GM23338 (cell line): ENCODE measurements at regions not wholly inside any gene's neighbourhood (a gene's known extent, or its start where the extent isn't known, plus 50 kb on each side); places are given as distances from the start of the nearest gene placed in this dataset.
"Not testable (repeated sequence)": the region's sequence is repeated elsewhere in the genome, so short reads cannot be mapped to it uniquely, and the experiment has no call there.

Source experiments
- ATAC-seq: fragments of 200-7000 bp; cut with Tn5 transposase; 3 replicates; pipeline ENCODE4 v1.9.1; 2020
- DNase-seq: peaks from one replicate; pipeline ENCODE4 v3.0.0-alpha.2; 2015; ENCODE audit warnings: low spot score
- H2AFZ ChIP-seq: fragments of 200-600 bp; sonication (generic); 2 replicates; pipeline ENCODE4 v1.8.0; 2016; ENCODE audit warnings: antibody characterized with exemption, mild to moderate bottlenecking, moderate library complexity
- H3F3A ChIP-seq: fragments of 200-600 bp; sonication (generic); replicated peaks from 2 replicates; pipeline ENCODE4 v1.8.0; 2017; ENCODE audit warnings: antibody characterized with exemption, mixed run types, low read depth
- H3K27ac ChIP-seq: fragments of 200-600 bp; sonication (generic); 2 replicates; pipeline ENCODE4 v1.6.1; 2016; ENCODE audit warnings: low read depth
- H3K27me3 ChIP-seq: fragments of 200-600 bp; sonication (generic); 2 replicates; pipeline ENCODE4 v1.8.0; 2016; ENCODE audit warnings: mild to moderate bottlenecking, mixed run types, moderate library complexity; ENCODE audit not compliant: insufficient read depth
- H3K36me3 ChIP-seq: fragments of 200-600 bp; sonication (generic); 2 replicates; pipeline ENCODE4 v1.8.0; 2016; ENCODE audit warnings: mild to moderate bottlenecking; ENCODE audit not compliant: insufficient read depth
- H3K4me1 ChIP-seq: fragments of 200-600 bp; sonication (generic); 2 replicates; pipeline ENCODE4 v1.8.0; 2016; ENCODE audit warnings: mild to moderate bottlenecking, moderate library complexity; ENCODE audit not compliant: insufficient read depth
- H3K4me2 ChIP-seq: fragments of 200-600 bp; sonication (generic); 2 replicates; pipeline ENCODE4 v1.7.1; 2017; ENCODE audit warnings: mixed run types
- H3K4me3 ChIP-seq: fragments of 200-600 bp; sonication (generic); 2 replicates; pipeline ENCODE4 v1.6.1; 2016; ENCODE audit warnings: mixed run types
- H3K79me2 ChIP-seq: fragments of 200-600 bp; sonication (generic); replicated peaks from 2 replicates; pipeline ENCODE4 v1.8.0; 2017; ENCODE audit warnings: mild to moderate bottlenecking; ENCODE audit not compliant: insufficient read depth
- H3K9me2 ChIP-seq: fragments of 200-600 bp; sonication (generic); 2 replicates; pipeline ENCODE4 v1.8.0; 2017; ENCODE audit not compliant: insufficient read depth
- H4K20me1 ChIP-seq: fragments of 200-600 bp; sonication (generic); replicated peaks from 2 replicates; pipeline ENCODE4 v1.8.0; 2017; ENCODE audit warnings: mild to moderate bottlenecking; ENCODE audit not compliant: insufficient read depth
- H3K27ac Mint-ChIP-seq: 2 replicates; pipeline ENCODE4 v1.8.0; 2020; ENCODE audit warnings: inconsistent platforms, mild to moderate bottlenecking, moderate library complexity, mixed read lengths
- H3K27me3 Mint-ChIP-seq: 3 replicates; pipeline ENCODE4 v1.8.0; 2022; ENCODE audit warnings: low read depth, mild to moderate bottlenecking, moderate library complexity, mixed read lengths, inconsistent platforms; ENCODE audit not compliant: insufficient read depth, poor library complexity
- H3K36me3 Mint-ChIP-seq: 3 replicates; pipeline ENCODE4 v1.8.0; 2021; ENCODE audit warnings: low read depth, mild to moderate bottlenecking, inconsistent platforms, moderate library complexity, mixed read lengths
- H3K4me1 Mint-ChIP-seq: 3 replicates; pipeline ENCODE4 v1.8.0; 2020; ENCODE audit warnings: mild to moderate bottlenecking, inconsistent platforms, mixed read lengths
- H3K4me3 Mint-ChIP-seq: 3 replicates; pipeline ENCODE4 v1.8.0; 2021; ENCODE audit warnings: moderate library complexity, mild to moderate bottlenecking, inconsistent platforms, mixed read lengths
- H3K9me3 Mint-ChIP-seq: 3 replicates; pipeline ENCODE4 v1.8.0; 2020; ENCODE audit warnings: moderate library complexity, mild to moderate bottlenecking, inconsistent platforms, mixed read lengths
- EZH2 ChIP-seq: fragments of 200-600 bp; sonication (generic); IDR thresholded peaks from one replicate; pipeline ENCODE4 v1.8.0; 2017; ENCODE audit warnings: antibody characterized with exemption, mild to moderate bottlenecking, low read depth; ENCODE audit not compliant: unreplicated experiment
- JUNB ChIP-seq: IDR thresholded peaks from one replicate; pipeline ENCODE4 v1.6.1; 2016; ENCODE audit warnings: antibody characterized with exemption; ENCODE audit not compliant: unreplicated experiment
- POLR2AphosphoS5 ChIP-seq: IDR thresholded peaks from 2 replicates; pipeline ENCODE4 v1.6.1; 2016; ENCODE audit warnings: antibody characterized with exemption, low read depth
- TF ChIP-seq, protein P1 (sequence below): IDR thresholded peaks from 2 replicates; pipeline ENCODE4 v1.6.1; 2016; ENCODE audit warnings: antibody characterized with exemption
- TF ChIP-seq, protein P2 (sequence below): fragments of 250-450 bp; sonication (Bioruptor Pico); IDR thresholded peaks from 2 replicates; pipeline ENCODE4 v1.5.0; 2020; ENCODE audit warnings: mild to moderate bottlenecking, moderate library complexity
- TF ChIP-seq, protein P3 (sequence below), 2 experiments: fragments of 200-600 bp in 1 of 2; sonication (generic) in 1 of 2; conservative IDR thresholded peaks; 2 replicates each; pipeline versions ENCODE4 v1.5.1 to v1.6.1; 2016 to 2017; ENCODE audit warnings: antibody characterized with exemption in 2 of 2, low read depth in 2 of 2, mild to moderate bottlenecking in 2 of 2, moderate library complexity in 1 of 2

DNA sequence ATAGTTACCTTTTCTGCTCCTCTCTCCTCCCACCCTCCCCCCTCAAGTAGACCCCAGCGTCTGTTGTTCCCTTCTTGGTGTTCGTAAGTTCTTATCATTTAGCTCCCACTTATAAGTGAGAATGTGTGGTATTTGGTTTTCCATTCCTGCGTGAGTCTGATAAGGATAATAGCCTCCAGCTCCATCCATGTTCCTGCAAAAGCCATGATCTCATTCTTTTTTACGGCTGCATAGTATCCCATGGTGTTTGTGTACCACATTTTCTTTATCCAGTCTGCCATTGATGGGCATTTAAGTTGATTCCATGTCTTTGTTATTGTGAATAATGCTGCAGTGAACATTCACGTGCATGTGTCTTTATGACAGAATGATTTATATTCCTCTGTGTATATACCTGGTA lies 65.3 kb upstream of the FAM20A start:
- H2AFZ ChIP-seq, ATAC-seq, H3K27me3 Mint-ChIP-seq, DNase-seq, H3K9me3 Mint-ChIP-seq, H3F3A ChIP-seq, H3K79me2 ChIP-seq, H3K4me3 Mint-ChIP-seq, H3K36me3 ChIP-seq, H3K27ac ChIP-seq, H4K20me1 ChIP-seq, H3K4me2 ChIP-seq, H3K27me3 ChIP-seq, H3K36me3 Mint-ChIP-seq, H3K9me2 ChIP-seq, H3K27ac Mint-ChIP-seq, H3K4me3 ChIP-seq: not testable (repeated sequence)
- peaks cover 21% of the 10 kb centered on the region for H3K4me1 ChIP-seq
- peaks cover 18% of the 10 kb centered on the region for H3K4me1 Mint-ChIP-seq

DNA sequence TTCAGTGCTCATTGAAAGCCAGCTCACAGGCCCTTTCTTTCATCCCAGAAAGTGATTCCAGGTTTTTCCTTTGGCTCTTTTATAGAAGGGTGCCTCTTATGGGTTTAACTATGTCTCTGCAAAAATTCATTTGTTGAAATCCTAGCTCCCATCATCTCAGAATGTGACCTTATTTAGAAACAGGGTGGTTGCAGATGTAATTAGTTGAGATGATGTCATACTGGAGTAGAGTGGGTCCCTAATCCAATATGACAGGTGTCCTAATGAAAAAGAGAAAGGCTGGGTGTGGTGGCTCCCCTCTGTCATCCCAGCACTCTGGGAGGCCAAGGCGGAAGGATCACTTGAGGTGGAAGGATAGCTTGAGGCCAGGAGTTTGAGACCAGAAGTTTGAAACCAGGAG lies 64.2 kb upstream of the FAM20A start:
- DNase-seq (no peak), ATAC-seq (no peak)
- H2AFZ ChIP-seq = no peak overlapping the region
- Mint-ChIP-seq H3K4me1 (peaks cover 24% of the 10 kb centered on the region), H3K36me3 (peaks cover 4% of the 10 kb centered on the region; the same call in 2 of the 3 replicates), H3K27me3 (peaks cover 4% of the 10 kb centered on the region), H3K9me3 (no peaks in the 10 kb centered on the region; the same call in 2 of the 3 replicates), H3K4me3 (no peak overlapping the region), H3K27ac (no peak overlapping the region)
- no peak overlapping the region for H3K4me3 ChIP-seq
- H3K4me2 ChIP-seq = no peak overlapping the region
- no peaks in the 10 kb centered on the region for H3K36me3 ChIP-seq
- peaks cover 31% of the 10 kb centered on the region for H3K4me1 ChIP-seq
- H3K9me2 ChIP-seq = no peaks in the 10 kb centered on the region
- no peaks in the 10 kb centered on the region for H3F3A ChIP-seq
- no peak overlapping the region for H3K27ac ChIP-seq
- no peaks in the 10 kb centered on the region for H3K79me2 ChIP-seq
- H4K20me1 ChIP-seq = no peaks in the 10 kb centered on the region
- no peak for TF ChIP-seq POLR2AphosphoS5
- TF ChIP-seq, protein P1, sequence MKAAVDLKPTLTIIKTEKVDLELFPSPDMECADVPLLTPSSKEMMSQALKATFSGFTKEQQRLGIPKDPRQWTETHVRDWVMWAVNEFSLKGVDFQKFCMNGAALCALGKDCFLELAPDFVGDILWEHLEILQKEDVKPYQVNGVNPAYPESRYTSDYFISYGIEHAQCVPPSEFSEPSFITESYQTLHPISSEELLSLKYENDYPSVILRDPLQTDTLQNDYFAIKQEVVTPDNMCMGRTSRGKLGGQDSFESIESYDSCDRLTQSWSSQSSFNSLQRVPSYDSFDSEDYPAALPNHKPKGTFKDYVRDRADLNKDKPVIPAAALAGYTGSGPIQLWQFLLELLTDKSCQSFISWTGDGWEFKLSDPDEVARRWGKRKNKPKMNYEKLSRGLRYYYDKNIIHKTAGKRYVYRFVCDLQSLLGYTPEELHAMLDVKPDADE = no peak
- TF ChIP-seq EZH2 = no peak
- TF ChIP-seq JUNB = no peak
- TF ChIP-seq, protein P2, sequence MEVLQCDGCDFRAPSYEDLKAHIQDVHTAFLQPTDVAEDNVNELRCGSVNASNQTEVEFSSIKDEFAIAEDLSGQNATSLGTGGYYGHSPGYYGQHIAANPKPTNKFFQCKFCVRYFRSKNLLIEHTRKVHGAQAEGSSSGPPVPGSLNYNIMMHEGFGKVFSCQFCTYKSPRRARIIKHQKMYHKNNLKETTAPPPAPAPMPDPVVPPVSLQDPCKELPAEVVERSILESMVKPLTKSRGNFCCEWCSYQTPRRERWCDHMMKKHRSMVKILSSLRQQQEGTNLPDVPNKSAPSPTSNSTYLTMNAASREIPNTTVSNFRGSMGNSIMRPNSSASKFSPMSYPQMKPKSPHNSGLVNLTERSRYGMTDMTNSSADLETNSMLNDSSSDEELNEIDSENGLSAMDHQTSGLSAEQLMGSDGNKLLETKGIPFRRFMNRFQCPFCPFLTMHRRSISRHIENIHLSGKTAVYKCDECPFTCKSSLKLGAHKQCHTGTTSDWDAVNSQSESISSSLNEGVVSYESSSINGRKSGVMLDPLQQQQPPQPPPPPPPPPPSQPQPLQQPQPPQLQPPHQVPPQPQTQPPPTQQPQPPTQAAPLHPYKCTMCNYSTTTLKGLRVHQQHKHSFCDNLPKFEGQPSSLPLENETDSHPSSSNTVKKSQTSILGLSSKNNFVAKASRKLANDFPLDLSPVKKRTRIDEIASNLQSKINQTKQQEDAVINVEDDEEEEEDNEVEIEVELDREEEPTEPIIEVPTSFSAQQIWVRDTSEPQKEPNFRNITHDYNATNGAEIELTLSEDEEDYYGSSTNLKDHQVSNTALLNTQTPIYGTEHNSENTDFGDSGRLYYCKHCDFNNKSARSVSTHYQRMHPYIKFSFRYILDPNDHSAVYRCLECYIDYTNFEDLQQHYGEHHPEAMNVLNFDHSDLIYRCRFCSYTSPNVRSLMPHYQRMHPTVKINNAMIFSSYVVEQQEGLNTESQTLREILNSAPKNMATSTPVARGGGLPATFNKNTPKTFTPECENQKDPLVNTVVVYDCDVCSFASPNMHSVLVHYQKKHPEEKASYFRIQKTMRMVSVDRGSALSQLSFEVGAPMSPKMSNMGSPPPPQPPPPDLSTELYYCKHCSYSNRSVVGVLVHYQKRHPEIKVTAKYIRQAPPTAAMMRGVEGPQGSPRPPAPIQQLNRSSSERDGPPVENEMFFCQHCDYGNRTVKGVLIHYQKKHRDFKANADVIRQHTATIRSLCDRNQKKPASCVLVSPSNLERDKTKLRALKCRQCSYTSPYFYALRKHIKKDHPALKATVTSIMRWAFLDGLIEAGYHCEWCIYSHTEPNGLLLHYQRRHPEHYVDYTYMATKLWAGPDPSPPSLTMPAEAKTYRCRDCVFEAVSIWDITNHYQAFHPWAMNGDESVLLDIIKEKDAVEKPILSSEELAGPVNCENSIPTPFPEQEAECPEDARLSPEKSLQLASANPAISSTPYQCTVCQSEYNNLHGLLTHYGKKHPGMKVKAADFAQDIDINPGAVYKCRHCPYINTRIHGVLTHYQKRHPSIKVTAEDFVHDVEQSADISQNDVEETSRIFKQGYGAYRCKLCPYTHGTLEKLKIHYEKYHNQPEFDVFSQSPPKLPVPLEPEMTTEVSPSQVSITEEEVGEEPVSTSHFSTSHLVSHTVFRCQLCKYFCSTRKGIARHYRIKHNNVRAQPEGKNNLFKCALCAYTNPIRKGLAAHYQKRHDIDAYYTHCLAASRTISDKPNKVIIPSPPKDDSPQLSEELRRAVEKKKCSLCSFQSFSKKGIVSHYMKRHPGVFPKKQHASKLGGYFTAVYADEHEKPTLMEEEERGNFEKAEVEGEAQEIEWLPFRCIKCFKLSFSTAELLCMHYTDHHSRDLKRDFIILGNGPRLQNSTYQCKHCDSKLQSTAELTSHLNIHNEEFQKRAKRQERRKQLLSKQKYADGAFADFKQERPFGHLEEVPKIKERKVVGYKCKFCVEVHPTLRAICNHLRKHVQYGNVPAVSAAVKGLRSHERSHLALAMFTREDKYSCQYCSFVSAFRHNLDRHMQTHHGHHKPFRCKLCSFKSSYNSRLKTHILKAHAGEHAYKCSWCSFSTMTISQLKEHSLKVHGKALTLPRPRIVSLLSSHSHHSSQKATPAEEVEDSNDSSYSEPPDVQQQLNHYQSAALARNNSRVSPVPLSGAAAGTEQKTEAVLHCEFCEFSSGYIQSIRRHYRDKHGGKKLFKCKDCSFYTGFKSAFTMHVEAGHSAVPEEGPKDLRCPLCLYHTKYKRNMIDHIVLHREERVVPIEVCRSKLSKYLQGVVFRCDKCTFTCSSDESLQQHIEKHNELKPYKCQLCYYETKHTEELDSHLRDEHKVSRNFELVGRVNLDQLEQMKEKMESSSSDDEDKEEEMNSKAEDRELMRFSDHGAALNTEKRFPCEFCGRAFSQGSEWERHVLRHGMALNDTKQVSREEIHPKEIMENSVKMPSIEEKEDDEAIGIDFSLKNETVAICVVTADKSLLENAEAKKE (CRISPR knock-in tag) = no peak
- TF ChIP-seq, protein P3, sequence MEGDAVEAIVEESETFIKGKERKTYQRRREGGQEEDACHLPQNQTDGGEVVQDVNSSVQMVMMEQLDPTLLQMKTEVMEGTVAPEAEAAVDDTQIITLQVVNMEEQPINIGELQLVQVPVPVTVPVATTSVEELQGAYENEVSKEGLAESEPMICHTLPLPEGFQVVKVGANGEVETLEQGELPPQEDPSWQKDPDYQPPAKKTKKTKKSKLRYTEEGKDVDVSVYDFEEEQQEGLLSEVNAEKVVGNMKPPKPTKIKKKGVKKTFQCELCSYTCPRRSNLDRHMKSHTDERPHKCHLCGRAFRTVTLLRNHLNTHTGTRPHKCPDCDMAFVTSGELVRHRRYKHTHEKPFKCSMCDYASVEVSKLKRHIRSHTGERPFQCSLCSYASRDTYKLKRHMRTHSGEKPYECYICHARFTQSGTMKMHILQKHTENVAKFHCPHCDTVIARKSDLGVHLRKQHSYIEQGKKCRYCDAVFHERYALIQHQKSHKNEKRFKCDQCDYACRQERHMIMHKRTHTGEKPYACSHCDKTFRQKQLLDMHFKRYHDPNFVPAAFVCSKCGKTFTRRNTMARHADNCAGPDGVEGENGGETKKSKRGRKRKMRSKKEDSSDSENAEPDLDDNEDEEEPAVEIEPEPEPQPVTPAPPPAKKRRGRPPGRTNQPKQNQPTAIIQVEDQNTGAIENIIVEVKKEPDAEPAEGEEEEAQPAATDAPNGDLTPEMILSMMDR (conservative IDR thresholded peaks at IDR 0.05; ENCODE audit: low read depth in 2 of 2) = no peak
- H3K27me3 ChIP-seq = no peaks in the 10 kb centered on the region
